ENCODE measurements at regions not wholly inside any gene's neighbourhood (a gene's known extent, or its start where the extent isn't known, plus 50 kb on each side); places are given as distances from the start of the nearest gene placed in this dataset.

DNA sequence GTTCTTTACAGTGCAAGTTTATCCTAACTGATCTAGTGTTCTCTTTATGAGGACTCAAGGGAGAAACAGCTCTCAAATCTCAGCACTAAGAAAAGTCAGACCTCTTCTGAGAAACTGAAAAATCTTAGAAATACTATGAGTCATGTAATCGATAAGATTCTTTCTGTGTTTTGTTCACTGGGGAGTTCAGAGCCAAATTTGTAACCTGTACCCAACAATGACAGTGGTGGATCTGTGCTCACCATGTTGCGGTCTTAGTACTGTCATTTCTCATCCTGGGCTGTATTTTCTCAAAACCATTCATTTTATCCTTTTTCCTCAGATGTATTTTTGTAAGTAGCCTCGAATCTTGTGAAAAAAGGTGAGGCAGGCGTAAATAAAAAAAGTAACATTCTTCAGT, 146.4 kb downstream of the ACER2 start:
- H3K4me1 ChIP-seq (ENCODE audit: low read depth, poor library complexity, severe bottlenecking) = peaks cover 6% of the 10 kb centered on the region
- no peaks in the 10 kb centered on the region for H3K36me3 ChIP-seq (ENCODE audit: insufficient read depth)
- H3K27me3 ChIP-seq (ENCODE audit: insufficient read depth, low read depth) = no peaks in the 10 kb centered on the region
- no peak overlapping the region for H3K9ac ChIP-seq
- no peak overlapping the region for H2AFZ ChIP-seq (ENCODE audit: low read depth)
- H3K4me2 ChIP-seq = no peak overlapping the region
- H3K4me3 ChIP-seq (IDR thresholded peaks at IDR 0.05; ENCODE audit: insufficient read depth, low read depth, low read length) = no peak overlapping the region
- no peaks in the 10 kb centered on the region for H3K79me2 ChIP-seq (ENCODE audit: insufficient read depth, low read depth)
- no peak overlapping the region for H3K27ac ChIP-seq
- no peaks in the 10 kb centered on the region for H4K20me1 ChIP-seq (ENCODE audit: insufficient read depth)
- TF ChIP-seq, protein P1, sequence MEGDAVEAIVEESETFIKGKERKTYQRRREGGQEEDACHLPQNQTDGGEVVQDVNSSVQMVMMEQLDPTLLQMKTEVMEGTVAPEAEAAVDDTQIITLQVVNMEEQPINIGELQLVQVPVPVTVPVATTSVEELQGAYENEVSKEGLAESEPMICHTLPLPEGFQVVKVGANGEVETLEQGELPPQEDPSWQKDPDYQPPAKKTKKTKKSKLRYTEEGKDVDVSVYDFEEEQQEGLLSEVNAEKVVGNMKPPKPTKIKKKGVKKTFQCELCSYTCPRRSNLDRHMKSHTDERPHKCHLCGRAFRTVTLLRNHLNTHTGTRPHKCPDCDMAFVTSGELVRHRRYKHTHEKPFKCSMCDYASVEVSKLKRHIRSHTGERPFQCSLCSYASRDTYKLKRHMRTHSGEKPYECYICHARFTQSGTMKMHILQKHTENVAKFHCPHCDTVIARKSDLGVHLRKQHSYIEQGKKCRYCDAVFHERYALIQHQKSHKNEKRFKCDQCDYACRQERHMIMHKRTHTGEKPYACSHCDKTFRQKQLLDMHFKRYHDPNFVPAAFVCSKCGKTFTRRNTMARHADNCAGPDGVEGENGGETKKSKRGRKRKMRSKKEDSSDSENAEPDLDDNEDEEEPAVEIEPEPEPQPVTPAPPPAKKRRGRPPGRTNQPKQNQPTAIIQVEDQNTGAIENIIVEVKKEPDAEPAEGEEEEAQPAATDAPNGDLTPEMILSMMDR (conservative IDR thresholded peaks at IDR 0.05; ENCODE audit: low read depth, low read length) = no peak

DNA sequence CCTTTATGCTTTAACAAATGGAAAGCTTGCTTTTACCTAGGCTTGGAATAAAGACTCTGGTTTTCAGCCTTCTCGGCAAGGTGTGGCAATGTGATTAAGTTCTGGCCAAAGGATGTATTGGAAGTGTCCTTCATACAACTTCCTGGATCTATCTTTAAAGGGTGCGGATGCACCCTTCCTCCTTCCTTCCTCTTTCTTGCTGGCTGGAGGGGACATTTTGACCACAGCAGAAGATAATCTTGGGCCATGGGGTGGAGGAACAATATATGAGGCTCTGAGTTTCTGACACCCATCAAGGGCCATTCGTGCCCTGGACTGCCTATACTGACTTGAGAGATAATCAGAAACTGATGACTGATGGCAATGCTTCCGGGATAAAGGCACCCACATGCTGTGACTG, 145.7 kb downstream of the ACER2 start:
- H3K4me1 ChIP-seq (ENCODE audit: low read depth, poor library complexity, severe bottlenecking) = peaks cover 6% of the 10 kb centered on the region
- TF ChIP-seq, protein P1 (conservative IDR thresholded peaks at IDR 0.05; ENCODE audit: low read depth, low read length) = no peak
- no peaks in the 10 kb centered on the region for H3K27me3 ChIP-seq (ENCODE audit: insufficient read depth, low read depth)
- H3K9ac ChIP-seq = no peak overlapping the region
- H2AFZ ChIP-seq (ENCODE audit: low read depth) = no peak overlapping the region
- H3K79me2 ChIP-seq (ENCODE audit: insufficient read depth, low read depth) = no peaks in the 10 kb centered on the region
- no peak overlapping the region for H3K27ac ChIP-seq
- H3K36me3 ChIP-seq (ENCODE audit: insufficient read depth) = no peaks in the 10 kb centered on the region
- H4K20me1 ChIP-seq (ENCODE audit: insufficient read depth) = no peaks in the 10 kb centered on the region
- no peak overlapping the region for H3K4me2 ChIP-seq
- H3K4me3 ChIP-seq (IDR thresholded peaks at IDR 0.05; ENCODE audit: insufficient read depth, low read depth, low read length) = no peak overlapping the region

DNA sequence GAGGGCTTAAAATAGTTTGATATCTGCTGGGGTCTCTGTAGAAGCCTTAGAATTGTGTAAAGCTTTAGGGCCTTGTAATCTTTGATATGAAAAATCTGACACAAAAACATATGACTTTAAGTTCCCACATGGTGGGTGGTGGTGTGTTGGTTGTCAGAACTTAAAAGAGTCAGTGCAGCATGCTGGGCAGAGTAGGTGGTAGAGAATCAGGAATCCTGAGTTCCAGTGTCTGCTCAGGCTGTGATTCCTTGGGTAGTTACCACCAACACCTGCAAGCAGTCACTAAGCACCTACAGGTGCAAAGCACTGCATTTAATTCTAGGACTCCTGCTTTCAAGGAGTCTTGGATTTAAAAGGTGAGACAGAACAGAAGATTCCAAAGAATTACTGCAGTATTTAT, 144.6 kb downstream of the ACER2 start:
- Histone ChIP-seq H3K79me2 (ENCODE audit: insufficient read depth, low read depth) (no peaks in the 10 kb centered on the region), H3K27ac (no peak overlapping the region)

DNA sequence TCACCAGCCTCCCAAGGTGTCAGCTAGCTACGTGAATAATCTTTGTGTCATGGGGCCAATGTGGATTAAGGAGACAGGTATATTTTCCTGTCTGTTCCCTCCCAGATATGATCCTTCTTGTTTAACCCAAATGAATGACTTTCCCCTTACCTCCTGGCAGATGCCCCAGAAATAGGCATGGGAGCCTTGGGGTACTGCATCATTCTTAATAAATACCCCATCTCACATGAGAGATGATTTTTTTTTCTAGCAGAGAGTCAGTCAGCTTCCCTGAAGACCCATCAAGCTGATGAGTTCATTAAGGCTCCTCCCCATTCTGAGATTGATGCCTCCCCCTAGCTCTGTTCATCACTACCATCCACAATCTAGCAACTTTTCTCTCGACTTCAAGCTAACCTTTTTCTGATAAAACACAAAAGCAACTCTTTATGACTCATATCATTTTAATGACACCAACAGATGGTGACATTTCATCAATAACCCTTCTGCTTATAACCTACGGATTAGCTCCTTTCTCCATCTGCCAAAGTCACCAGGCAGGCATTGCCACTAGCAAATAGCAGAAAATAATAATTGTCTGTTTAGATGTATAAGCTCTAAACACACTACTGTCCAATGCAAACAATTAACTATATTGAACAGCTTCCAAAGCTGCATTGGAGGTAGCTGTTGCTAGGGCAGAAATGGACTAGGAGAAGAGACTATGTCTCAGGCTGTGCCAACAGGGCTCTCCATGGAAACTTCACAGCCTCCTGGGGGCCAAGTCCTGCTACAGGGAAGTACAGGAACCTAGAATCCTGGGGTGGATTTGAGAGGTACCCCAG, 143.7 kb downstream of the ACER2 start:
- Histone ChIP-seq H3K4me1 (ENCODE audit: low read depth, poor library complexity, severe bottlenecking) (peaks cover 6% of the 10 kb centered on the region), H2AFZ (ENCODE audit: low read depth) (no peak overlapping the region), H3K79me2 (ENCODE audit: insufficient read depth, low read depth) (no peaks in the 10 kb centered on the region), H3K9ac (no peak overlapping the region), H3K4me3 (IDR thresholded peaks at IDR 0.05; ENCODE audit: insufficient read depth, low read depth, low read length) (no peak overlapping the region), H3K27me3 (ENCODE audit: insufficient read depth, low read depth) (no peaks in the 10 kb centered on the region), H3K4me2 (no peak overlapping the region), H4K20me1 (ENCODE audit: insufficient read depth) (no peaks in the 10 kb centered on the region), H3K36me3 (ENCODE audit: insufficient read depth) (no peaks in the 10 kb centered on the region), H3K27ac (no peak overlapping the region)
- TF ChIP-seq, protein P1 (conservative IDR thresholded peaks at IDR 0.05; ENCODE audit: low read depth, low read length) = no peak

More for the DNA sequence above, 144.6 kb downstream of the ACER2 start:
- Histone ChIP-seq H3K4me1 (ENCODE audit: low read depth, poor library complexity, severe bottlenecking) (peaks cover 6% of the 10 kb centered on the region), H4K20me1 (ENCODE audit: insufficient read depth) (no peaks in the 10 kb centered on the region), H3K9ac (no peak overlapping the region), H3K4me3 (IDR thresholded peaks at IDR 0.05; ENCODE audit: insufficient read depth, low read depth, low read length) (no peak overlapping the region), H2AFZ (ENCODE audit: low read depth) (no peak overlapping the region), H3K4me2 (no peak overlapping the region), H3K27me3 (ENCODE audit: insufficient read depth, low read depth) (no peaks in the 10 kb centered on the region), H3K36me3 (ENCODE audit: insufficient read depth) (no peaks in the 10 kb centered on the region)
- TF ChIP-seq, protein P1 (conservative IDR thresholded peaks at IDR 0.05; ENCODE audit: low read depth, low read length) = no peak
